HepG2 (cell line): ENCODE measurements at regions not wholly inside any gene's neighbourhood (a gene's known extent, or its start where the extent isn't known, plus 50 kb on each side); places are given as distances from the start of the nearest gene placed in this dataset.

Source experiments
- HOXA7 ChIP-seq: sonication (generic); formaldehyde crosslinking; IDR thresholded peaks from 2 replicates; pipeline ENCODE4 v1.8.1; 2022; ENCODE audit warnings: mild to moderate bottlenecking, missing genetic modification reagents, moderate library complexity
- KDM5B ChIP-seq: sonication (generic); formaldehyde crosslinking; IDR thresholded peaks from 2 replicates; pipeline ENCODE4 v1.4.0; 2020; ENCODE audit warnings: missing genetic modification reagents, mild to moderate bottlenecking, borderline replicate concordance
- NCOA2 ChIP-seq: sonication (generic); formaldehyde crosslinking; IDR thresholded peaks from 2 replicates; pipeline ENCODE4 v1.8.0; 2022; ENCODE audit warnings: inconsistent platforms
- NFE2 ChIP-seq: sonication (generic); formaldehyde crosslinking; IDR thresholded peaks from 2 replicates; pipeline ENCODE4 v1.4.0; 2020; ENCODE audit warnings: missing genetic modification reagents
- NFIC ChIP-seq: IDR thresholded peaks from 2 replicates; pipeline ENCODE4 v1.6.1; 2012; ENCODE audit warnings: mild to moderate bottlenecking, low read length, inconsistent platforms
- RAD21 ChIP-seq: fragments of 450-650 bp; formaldehyde crosslinking; IDR thresholded peaks from 2 replicates; pipeline ENCODE4 v1.5.0; 2020; ENCODE audit warnings: mild to moderate bottlenecking
- TAF1 ChIP-seq: sonication (generic); formaldehyde crosslinking; IDR thresholded peaks from 2 replicates; pipeline ENCODE4 v1.4.0; 2020; ENCODE audit warnings: missing genetic modification reagents
- TF ChIP-seq, protein P1 (sequence below): sonication (generic); formaldehyde crosslinking; IDR thresholded peaks from 2 replicates; pipeline ENCODE4 v1.4.0; 2020; ENCODE audit warnings: missing genetic modification reagents

DNA sequence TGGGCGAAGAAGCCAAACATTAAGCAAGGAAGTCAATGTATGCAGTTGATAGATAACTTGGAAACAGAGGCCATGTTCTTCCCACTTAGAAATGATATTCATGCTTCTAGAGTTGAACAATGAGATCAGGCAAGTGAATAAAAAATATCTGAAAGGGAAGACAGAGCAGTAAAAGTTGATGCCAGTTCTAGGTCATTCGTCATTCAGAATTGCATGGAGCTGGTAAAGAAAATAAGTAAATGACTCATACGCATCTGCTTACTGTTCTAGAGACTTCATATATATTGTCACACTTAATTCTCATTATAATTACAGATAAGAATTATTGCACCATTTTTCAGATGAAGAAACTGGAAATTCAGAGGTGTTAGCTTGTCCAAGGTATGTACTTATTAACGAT is 158.9 kb upstream of the FERD3L start:
- TF ChIP-seq HOXA7 (CRISPR knock-in tag) = no peak
- no peak for TF ChIP-seq NFE2 (CRISPR knock-in tag)
- no peak for TF ChIP-seq KDM5B
- TF ChIP-seq NCOA2 (CRISPR knock-in tag) = no peak
- TF ChIP-seq RAD21 (CRISPR knock-in tag) = no peak
- no peak for TF ChIP-seq TAF1 (CRISPR knock-in tag)
- no peak for TF ChIP-seq NFIC
- TF ChIP-seq, protein P1, sequence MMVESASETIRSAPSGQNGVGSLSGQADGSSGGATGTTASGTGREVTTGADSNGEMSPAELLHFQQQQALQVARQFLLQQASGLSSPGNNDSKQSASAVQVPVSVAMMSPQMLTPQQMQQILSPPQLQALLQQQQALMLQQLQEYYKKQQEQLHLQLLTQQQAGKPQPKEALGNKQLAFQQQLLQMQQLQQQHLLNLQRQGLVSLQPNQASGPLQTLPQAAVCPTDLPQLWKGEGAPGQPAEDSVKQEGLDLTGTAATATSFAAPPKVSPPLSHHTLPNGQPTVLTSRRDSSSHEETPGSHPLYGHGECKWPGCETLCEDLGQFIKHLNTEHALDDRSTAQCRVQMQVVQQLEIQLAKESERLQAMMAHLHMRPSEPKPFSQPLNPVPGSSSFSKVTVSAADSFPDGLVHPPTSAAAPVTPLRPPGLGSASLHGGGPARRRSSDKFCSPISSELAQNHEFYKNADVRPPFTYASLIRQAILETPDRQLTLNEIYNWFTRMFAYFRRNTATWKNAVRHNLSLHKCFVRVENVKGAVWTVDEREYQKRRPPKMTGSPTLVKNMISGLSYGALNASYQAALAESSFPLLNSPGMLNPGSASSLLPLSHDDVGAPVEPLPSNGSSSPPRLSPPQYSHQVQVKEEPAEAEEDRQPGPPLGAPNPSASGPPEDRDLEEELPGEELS (CRISPR knock-in tag) = no peak
